ENCODE measurements at regions not wholly inside any gene's neighbourhood (a gene's known extent, or its start where the extent isn't known, plus 50 kb on each side); places are given as distances from the start of the nearest gene placed in this dataset.
A peak's percentile ranks its signal among the peaks of the same experiment; 100 is the strongest.

DNA sequence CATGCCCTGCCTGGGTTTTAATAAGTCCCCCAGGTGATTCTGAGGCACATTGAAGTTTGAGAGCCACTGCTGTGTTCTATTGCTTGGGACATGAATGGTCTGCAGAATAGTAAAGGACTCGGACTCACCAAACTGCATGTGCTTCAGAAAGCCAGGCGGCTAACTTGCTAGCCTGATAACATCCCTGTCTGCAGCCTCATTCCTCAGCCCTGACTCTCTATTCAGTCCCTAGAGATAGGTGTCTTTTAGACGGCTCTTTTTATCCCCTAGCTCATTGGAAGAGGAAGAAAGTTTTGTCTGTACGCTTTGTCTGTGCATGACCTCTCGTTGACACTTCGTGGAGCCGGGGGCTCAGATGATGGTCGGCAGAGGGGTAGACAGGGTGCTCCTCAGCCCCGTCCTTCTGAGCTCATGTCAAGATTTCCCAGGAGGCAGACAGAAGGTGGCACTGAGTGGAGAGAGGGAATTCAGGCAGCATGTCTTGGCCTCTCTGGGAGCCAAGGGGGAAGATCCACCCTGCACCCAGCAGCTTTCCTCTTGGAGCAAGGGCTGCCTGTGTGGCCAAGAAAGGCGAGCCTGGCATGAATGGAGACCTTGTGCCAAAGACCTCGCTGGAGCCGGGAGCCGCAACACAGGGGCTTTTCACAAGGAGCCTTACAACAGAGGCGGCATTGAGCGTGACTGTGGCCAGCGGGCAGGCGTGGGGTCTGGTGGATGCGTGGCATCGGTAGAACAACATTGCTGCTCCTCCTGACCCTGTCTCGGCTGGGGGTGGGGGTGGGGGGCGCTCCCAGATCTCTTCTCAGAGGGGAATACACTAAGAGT is 51.1 kb upstream of the PODXL start:
- no peak for DNase-seq (ENCODE audit: low spot score)

DNA sequence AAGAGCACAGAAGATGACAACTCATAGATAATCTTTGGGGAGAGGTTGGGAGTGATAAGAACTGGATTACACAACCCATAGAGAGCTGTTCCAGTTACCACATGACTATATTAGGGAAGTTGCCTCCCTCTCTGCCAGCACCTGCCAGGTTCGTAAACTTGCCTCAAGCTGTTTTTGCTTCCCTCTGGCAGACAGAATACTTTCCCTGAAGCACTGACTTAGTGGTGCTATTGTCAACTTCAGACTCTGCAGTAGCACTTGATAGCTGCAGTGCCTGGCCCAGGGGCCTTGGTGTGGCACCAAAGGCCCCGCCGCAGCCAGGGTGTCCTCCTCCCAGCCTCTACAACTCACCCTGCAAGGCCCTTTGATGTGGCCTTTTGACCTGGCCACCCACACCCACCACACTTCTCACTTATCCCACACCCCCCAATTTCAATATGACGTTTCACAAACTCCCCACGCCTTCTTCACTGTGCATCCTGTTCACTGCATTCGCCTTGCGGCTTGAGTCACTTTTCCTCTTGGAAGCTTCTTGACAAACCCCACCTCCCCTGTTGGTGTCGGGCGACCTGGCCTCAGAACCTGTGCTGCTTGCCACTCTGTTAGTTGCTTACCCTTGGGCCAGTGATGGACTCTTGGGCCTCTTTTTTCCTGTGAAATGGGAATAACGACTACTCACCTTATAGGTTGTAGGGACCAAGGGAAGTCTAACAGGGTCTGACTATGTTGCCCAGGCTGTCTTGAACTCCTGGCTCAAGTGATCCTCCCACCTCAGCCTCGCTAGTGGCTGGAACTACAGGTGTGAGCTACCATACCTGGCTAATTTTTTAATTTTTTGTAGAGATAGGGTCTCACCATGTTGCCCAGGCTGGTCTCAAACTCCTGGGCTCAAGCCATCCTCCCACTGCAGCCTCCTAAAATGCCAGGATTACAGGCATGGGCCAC is 50.2 kb upstream of the PODXL start:
- DNase-seq (ENCODE audit: low spot score) = peak; percentile 24
